ENCODE measurements at regions not wholly inside any gene's neighbourhood (a gene's known extent, or its start where the extent isn't known, plus 50 kb on each side); places are given as distances from the start of the nearest gene placed in this dataset.
"Not testable (repeated sequence)": the region's sequence is repeated elsewhere in the genome, so short reads cannot be mapped to it uniquely, and the experiment has no call there.

DNA sequence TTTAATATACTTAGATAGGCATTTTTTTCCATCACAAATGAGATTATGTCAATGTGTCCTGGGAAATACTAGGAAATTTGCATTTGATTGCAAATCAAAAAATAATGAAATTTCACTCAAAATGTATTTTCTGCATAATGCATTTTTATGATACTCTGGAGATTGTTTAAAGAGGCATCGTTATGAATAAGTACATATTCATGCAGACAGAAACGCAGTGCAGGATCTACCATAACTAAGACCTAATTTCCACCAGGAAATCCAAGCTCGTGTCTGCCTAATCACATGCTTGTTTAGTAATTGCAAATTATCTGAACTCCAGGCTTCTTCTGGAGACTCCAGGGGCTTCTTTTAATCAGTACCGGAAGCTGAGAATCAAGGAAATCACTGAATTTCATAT is 163.5 kb upstream of the MXRA5 start:
- TF ChIP-seq CTCF (IDR thresholded peaks at IDR 0.05; ENCODE audit: insufficient read depth, missing control alignments), result no peak
- FAIRE-seq (no peak), DNase-seq (ENCODE audit: insufficient read length, low spot score) (no peak)

GRCh38 chrX:3504916-3505315 is 158.5 kb upstream of the MXRA5 start:
- DNase-seq (ENCODE audit: insufficient read length, low spot score) (no peak), FAIRE-seq (no peak)
- TF ChIP-seq CTCF (IDR thresholded peaks at IDR 0.05; ENCODE audit: insufficient read depth, missing control alignments), result no peak

GRCh38 chrX:3501833-3502535 is 155.5 kb upstream of the MXRA5 start:
- TF ChIP-seq CTCF (IDR thresholded peaks at IDR 0.05; ENCODE audit: insufficient read depth, missing control alignments), result no peak
- FAIRE-seq (no peak), DNase-seq (ENCODE audit: insufficient read length, low spot score) (no peak)

DNA sequence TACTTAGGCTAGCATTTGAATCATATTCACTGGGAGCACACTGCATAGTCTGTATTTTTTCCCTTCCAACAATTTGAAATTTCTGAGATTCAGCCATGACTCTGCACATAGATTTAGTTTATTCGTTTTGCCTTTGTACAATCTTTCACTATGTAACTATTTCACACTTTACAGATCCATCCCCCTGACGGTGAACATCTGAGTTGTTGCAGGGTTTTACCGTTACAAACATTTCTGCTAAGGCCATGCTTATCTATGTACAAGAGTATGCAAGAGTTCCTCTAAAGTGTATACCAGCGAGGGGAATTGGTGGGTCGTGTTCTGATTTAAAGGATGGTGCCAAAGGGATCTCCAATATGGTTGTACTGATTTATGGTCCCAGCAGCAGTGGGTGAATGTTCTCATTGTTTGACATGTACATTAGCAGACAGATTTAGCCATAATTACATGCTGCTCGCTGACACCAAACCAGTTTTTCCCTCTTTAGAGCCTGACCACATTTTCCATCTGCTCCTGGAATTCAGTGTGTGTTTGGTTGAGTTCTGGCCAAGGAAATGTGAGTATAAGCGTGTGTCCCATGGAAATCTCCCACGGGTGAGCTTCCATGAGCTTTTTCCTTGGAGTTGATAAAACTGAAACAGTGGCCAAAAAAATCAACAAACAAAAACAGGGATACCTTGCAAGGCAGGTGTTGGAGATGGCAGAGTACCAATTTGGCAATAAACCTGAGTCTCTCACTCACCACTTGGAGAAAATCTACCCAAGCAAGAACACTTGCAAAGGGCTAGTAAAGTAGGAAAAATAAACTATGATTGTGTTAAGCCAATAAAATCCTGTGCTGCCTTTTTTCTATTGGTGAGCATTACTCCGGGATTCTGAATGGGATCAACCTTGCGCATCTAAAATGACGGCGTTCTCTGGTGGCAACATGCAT is 149.7 kb upstream of the MXRA5 start:
- FAIRE-seq, result peak; percentile 94
- DNase-seq (ENCODE audit: insufficient read length, low spot score), result not testable (repeated sequence)

DNA sequence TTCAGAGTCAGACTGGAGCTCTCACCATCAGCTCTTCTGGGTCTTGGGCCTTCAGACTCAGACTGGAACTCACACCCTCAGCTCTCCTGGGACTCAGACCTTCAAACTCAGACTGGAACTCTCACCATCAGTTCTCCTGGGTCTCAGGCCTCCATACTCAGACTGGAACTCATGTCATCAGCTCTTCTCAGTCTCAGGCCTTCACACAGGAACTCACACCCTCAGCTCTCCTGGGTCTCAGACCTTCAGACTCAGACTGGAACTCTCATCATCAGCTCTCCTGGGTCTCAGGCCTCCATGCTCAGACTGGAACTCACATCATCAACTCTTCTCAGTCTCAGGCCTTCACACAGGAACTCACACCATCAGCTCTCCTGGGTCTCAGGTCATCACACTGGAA is 147.2 kb upstream of the MXRA5 start:
- no peak for DNase-seq (ENCODE audit: insufficient read length, low spot score)
- no peak for TF ChIP-seq CTCF (IDR thresholded peaks at IDR 0.05; ENCODE audit: insufficient read depth, missing control alignments)
- FAIRE-seq, result no peak

DNA sequence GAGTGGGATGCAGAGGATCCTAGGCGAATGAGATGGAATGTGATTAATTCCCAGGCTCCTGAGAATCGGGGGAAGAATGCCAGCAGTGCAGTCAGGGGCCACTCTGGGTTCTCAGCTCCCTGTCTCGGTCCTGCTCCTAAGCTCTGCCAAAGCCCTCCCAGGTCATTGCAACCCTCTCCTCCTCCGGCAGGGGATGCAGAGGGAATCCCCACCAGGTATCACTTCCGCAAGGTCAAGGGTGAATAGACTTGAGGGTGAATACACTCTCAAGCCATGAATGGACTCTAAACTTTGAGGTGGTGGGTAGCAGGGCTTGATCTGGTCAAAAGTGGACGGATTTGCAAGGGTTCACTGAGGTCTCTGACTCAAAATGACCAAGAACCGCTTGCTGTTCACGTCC is 139.3 kb upstream of the MXRA5 start:
- TF ChIP-seq CTCF (IDR thresholded peaks at IDR 0.05; ENCODE audit: insufficient read depth, missing control alignments), result no peak
- no peak for FAIRE-seq

GRCh38 chrX:3479026-3479425 is 132.6 kb upstream of the MXRA5 start:
- FAIRE-seq (no peak), DNase-seq (ENCODE audit: insufficient read length, low spot score) (no peak)
- no peak for TF ChIP-seq CTCF (IDR thresholded peaks at IDR 0.05; ENCODE audit: insufficient read depth, missing control alignments)

More for the DNA sequence above, 139.3 kb upstream of the MXRA5 start:
- no peak for DNase-seq (ENCODE audit: insufficient read length, low spot score)
